GM18517 (cell line): ENCODE measurements at regions not wholly inside any gene's neighbourhood (a gene's known extent, or its start where the extent isn't known, plus 50 kb on each side); places are given as distances from the start of the nearest gene placed in this dataset.
"Not testable (repeated sequence)": the region's sequence is repeated elsewhere in the genome, so short reads cannot be mapped to it uniquely, and the experiment has no call there.

Experiments used
- ATAC-seq: cut with Tn5 transposase; IDR thresholded peaks from one replicate; pipeline ENCODE4 v1.9.1; 2021; ENCODE audit warnings: mild to moderate bottlenecking, moderate library complexity; ENCODE audit not compliant: unreplicated experiment

GRCh38 chr17:33873201-33873617 lies 381.9 kb upstream of the CCL2 start:
- ATAC-seq: no peak

- ATAC-seq: no peak
These were observed 380.4 kb upstream of the CCL2 start for GRCh38 chr17:33874617-33875060.

- ATAC-seq: no peak
These were observed 379.1 kb upstream of the CCL2 start for GRCh38 chr17:33875973-33876372.

GRCh38 chr17:33882273-33882672 lies 372.8 kb upstream of the CCL2 start:
- not testable (repeated sequence) for ATAC-seq

- not testable (repeated sequence) for ATAC-seq
These were observed 372.4 kb upstream of the CCL2 start for GRCh38 chr17:33882677-33883076.

GRCh38 chr17:33888455-33888854 lies 366.6 kb upstream of the CCL2 start:
- no peak for ATAC-seq

GRCh38 chr17:33889040-33889439 lies 366.0 kb upstream of the CCL2 start:
- no peak for ATAC-seq

- ATAC-seq: no peak
These were observed 365.3 kb upstream of the CCL2 start for GRCh38 chr17:33889766-33890165.

- no peak for ATAC-seq
These were observed 362.1 kb upstream of the CCL2 start for GRCh38 chr17:33892717-33893591.

GRCh38 chr17:33895491-33895890 lies 359.6 kb upstream of the CCL2 start:
- no peak for ATAC-seq

- no peak for ATAC-seq
These were observed 358.8 kb upstream of the CCL2 start for GRCh38 chr17:33896263-33896662.

GRCh38 chr17:33901085-33901484 lies 354.0 kb upstream of the CCL2 start:
- ATAC-seq: no peak

GRCh38 chr17:33902901-33903449 lies 352.1 kb upstream of the CCL2 start:
- no peak for ATAC-seq

GRCh38 chr17:33904476-33904875 lies 350.6 kb upstream of the CCL2 start:
- no peak for ATAC-seq

GRCh38 chr17:33905338-33905800 lies 349.7 kb upstream of the CCL2 start:
- no peak for ATAC-seq

GRCh38 chr17:33908363-33909064 lies 346.6 kb upstream of the CCL2 start:
- ATAC-seq: no peak

- ATAC-seq: no peak
These were observed 344.8 kb upstream of the CCL2 start for GRCh38 chr17:33910200-33910857.

- no peak for ATAC-seq
These were observed 341.0 kb upstream of the CCL2 start for GRCh38 chr17:33914125-33914524.

- ATAC-seq: no peak
These were observed 332.1 kb upstream of the CCL2 start for GRCh38 chr17:33922971-33923370.

GRCh38 chr17:33924104-33924503 lies 331.0 kb upstream of the CCL2 start:
- ATAC-seq: no peak

- no peak for ATAC-seq
These were observed 329.4 kb upstream of the CCL2 start for GRCh38 chr17:33925649-33926048.
